ENCODE measurements at regions not wholly inside any gene's neighbourhood (a gene's known extent, or its start where the extent isn't known, plus 50 kb on each side); places are given as distances from the start of the nearest gene placed in this dataset.

- TF ChIP-seq, protein P1, sequence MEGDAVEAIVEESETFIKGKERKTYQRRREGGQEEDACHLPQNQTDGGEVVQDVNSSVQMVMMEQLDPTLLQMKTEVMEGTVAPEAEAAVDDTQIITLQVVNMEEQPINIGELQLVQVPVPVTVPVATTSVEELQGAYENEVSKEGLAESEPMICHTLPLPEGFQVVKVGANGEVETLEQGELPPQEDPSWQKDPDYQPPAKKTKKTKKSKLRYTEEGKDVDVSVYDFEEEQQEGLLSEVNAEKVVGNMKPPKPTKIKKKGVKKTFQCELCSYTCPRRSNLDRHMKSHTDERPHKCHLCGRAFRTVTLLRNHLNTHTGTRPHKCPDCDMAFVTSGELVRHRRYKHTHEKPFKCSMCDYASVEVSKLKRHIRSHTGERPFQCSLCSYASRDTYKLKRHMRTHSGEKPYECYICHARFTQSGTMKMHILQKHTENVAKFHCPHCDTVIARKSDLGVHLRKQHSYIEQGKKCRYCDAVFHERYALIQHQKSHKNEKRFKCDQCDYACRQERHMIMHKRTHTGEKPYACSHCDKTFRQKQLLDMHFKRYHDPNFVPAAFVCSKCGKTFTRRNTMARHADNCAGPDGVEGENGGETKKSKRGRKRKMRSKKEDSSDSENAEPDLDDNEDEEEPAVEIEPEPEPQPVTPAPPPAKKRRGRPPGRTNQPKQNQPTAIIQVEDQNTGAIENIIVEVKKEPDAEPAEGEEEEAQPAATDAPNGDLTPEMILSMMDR (IDR thresholded peaks at IDR 0.05) = no peak
- no peak for TF ChIP-seq POLR2AphosphoS5 (IDR thresholded peaks at IDR 0.05; ENCODE audit: low read depth, low read length)
- no peak for TF ChIP-seq REST (IDR thresholded peaks at IDR 0.05; ENCODE audit: insufficient read depth in 1 of 2, low read depth in 2 of 2, low read length in 1 of 2)
- no peak for TF ChIP-seq SIN3A (IDR thresholded peaks at IDR 0.05; ENCODE audit: borderline replicate concordance, insufficient read depth, low read depth, low read length)
Observed at GRCh38 chr15:99480016-99480810, 85.6 kb upstream of the MEF2A start.
